NCI-H446 (cell line): ENCODE measurements at regions not wholly inside any gene's neighbourhood (a gene's known extent, or its start where the extent isn't known, plus 50 kb on each side); places are given as distances from the start of the nearest gene placed in this dataset.

Experiments
- DNase-seq, 2 experiments: peaks; one replicate each; lab custom pipeline; 2025; lab: John Stamatoyannopoulos, UW

- DNase-seq: no peak
These were observed 51.5 kb upstream of the TMEM158 start for GRCh38 chr3:45277636-45278035.

GRCh38 chr3:45280232-45280631 lies 54.1 kb upstream of the TMEM158 start:
- DNase-seq: no peak

- DNase-seq: no peak
These were observed 54.9 kb upstream of the TMEM158 start for GRCh38 chr3:45280971-45281370.

GRCh38 chr3:45283471-45283870 lies 57.4 kb upstream of the TMEM158 start:
- no peak for DNase-seq

GRCh38 chr3:45297331-45297730 lies 71.2 kb upstream of the TMEM158 start:
- DNase-seq: no peak

GRCh38 chr3:45302470-45302869 lies 76.4 kb upstream of the TMEM158 start:
- no peak for DNase-seq

- no peak for DNase-seq
These were observed 80.4 kb upstream of the TMEM158 start for GRCh38 chr3:45306406-45307008.

- peak; percentile 66 to 88 for DNase-seq
These were observed 78.5 kb upstream of the LARS2 start for GRCh38 chr3:45309876-45310275.

GRCh38 chr3:45311327-45311726 lies 77.0 kb upstream of the LARS2 start:
- no peak for DNase-seq

GRCh38 chr3:45311953-45312801 lies 76.2 kb upstream of the LARS2 start:
- no peak for DNase-seq

GRCh38 chr3:45312836-45313493 lies 75.4 kb upstream of the LARS2 start:
- DNase-seq: no peak

GRCh38 chr3:45313743-45314403 lies 74.5 kb upstream of the LARS2 start:
- DNase-seq: no peak

GRCh38 chr3:45317710-45318109 lies 70.7 kb upstream of the LARS2 start:
- no peak for DNase-seq

- DNase-seq: no peak
These were observed 69.7 kb upstream of the LARS2 start for GRCh38 chr3:45318689-45319088.

GRCh38 chr3:45319231-45319995 lies 69.0 kb upstream of the LARS2 start:
- DNase-seq: no peak

GRCh38 chr3:45319996-45320305 lies 68.4 kb upstream of the LARS2 start:
- DNase-seq: peak in 1 of 2 experiments; percentile 25

GRCh38 chr3:45320986-45321385 lies 67.4 kb upstream of the LARS2 start:
- no peak for DNase-seq

GRCh38 chr3:45321607-45322391 lies 66.6 kb upstream of the LARS2 start:
- DNase-seq: no peak

GRCh38 chr3:45322616-45323015 lies 65.8 kb upstream of the LARS2 start:
- DNase-seq: no peak

GRCh38 chr3:45325676-45326075 lies 62.7 kb upstream of the LARS2 start:
- DNase-seq: no peak

- no peak for DNase-seq
These were observed 58.5 kb upstream of the LARS2 start for GRCh38 chr3:45329761-45330305.
